Right atrium auricular region (tissue), 2 donors: ENCODE measurements at regions not wholly inside any gene's neighbourhood (a gene's known extent, or its start where the extent isn't known, plus 50 kb on each side); places are given as distances from the start of the nearest gene placed in this dataset.

Experiments
- DNase-seq: peaks from one replicate; pipeline ENCODE4 v3.0.0-alpha.2; 2019; ENCODE audit warnings: low spot score
- H3K27ac ChIP-seq, 2 donors: fragments of 200-600 bp; sonication (generic); 1 replicate in 1 of 2; 2 replicates in 1 of 2; pipeline ENCODE4 v1.5.1; 2016 to 2019
- H3K27me3 ChIP-seq, 2 donors: fragments of 200-600 bp; sonication (generic); one replicate each; pipeline versions ENCODE4 v1.5.1 to v1.6.0; 2017 to 2019
- H3K36me3 ChIP-seq: fragments of 200-600 bp; sonication (generic); one replicate; pipeline ENCODE4 v1.5.1; 2016
- H3K4me1 ChIP-seq, 2 donors: fragments of 200-600 bp; sonication (generic); one replicate each; pipeline versions ENCODE4 v1.5.1 to v1.6.0; 2017 to 2019
- H3K4me3 ChIP-seq, 2 donors: fragments of 200-600 bp; sonication (generic); 1 replicate in 1 of 2; 2 replicates in 1 of 2; pipeline ENCODE4 v1.5.1; 2017 to 2019; ENCODE audit warnings: mild to moderate bottlenecking in 1 of 2, moderate library complexity in 1 of 2
- H3K9me3 ChIP-seq, 2 donors: fragments of 200-600 bp; sonication (generic); one replicate each; pipeline ENCODE4 v1.5.1; 2019
- CTCF ChIP-seq, 2 donors: fragments of 200-600 bp; sonication (generic); IDR thresholded peaks; one replicate each; pipeline ENCODE4 v1.5.1; 2019; ENCODE audit warnings: antibody characterized with exemption in 2 of 2

DNA sequence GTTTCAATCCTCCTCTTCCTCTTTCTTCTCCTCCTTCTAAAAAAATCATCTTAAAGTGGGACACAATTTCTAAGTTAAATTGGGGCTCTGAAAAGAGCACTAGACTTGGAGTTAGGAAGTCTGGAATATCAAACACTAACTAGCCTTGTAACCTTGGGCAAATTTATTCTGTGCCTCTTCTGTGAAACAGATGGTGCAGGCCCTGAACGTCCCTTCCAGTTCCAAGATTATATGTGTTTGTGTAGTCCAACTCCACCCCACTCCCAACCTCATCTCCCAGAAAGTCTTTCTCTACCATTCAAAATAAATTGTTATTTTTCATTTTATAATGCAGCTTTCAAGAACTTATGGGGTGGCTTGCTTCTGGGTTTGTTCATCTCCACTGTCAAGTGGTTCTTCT is 630.0 kb downstream of the LMO4 start:
- H3K27ac ChIP-seq: no peak overlapping the region
- TF ChIP-seq CTCF (IDR thresholded peaks at IDR 0.05): no peak
- H3K36me3 ChIP-seq: no peaks in the 10 kb centered on the region
- no peaks in the 10 kb centered on the region for H3K27me3 ChIP-seq
- H3K9me3 ChIP-seq: no peaks in the 10 kb centered on the region
- no peak overlapping the region for H3K4me3 ChIP-seq
- H3K4me1 ChIP-seq: peaks cover 0 to 13% of the 10 kb centered on the region in 2 donors
- no peak for DNase-seq

GRCh38 chr1:87959236-87959635 is 630.6 kb downstream of the LMO4 start:
- no peak for TF ChIP-seq CTCF (IDR thresholded peaks at IDR 0.05)
- Histone ChIP-seq H3K4me3 (no peak overlapping the region), H3K9me3 (no peaks in the 10 kb centered on the region), H3K4me1 (peaks cover 0 to 13% of the 10 kb centered on the region in 2 donors), H3K36me3 (no peaks in the 10 kb centered on the region), H3K27ac (no peak overlapping the region), H3K27me3 (no peaks in the 10 kb centered on the region)
- DNase-seq: no peak

- H3K27me3 ChIP-seq: no peaks in the 10 kb centered on the region
- no peaks in the 10 kb centered on the region for H3K9me3 ChIP-seq
- H3K4me1 ChIP-seq: no peaks in the 10 kb centered on the region
- no peak for TF ChIP-seq CTCF (IDR thresholded peaks at IDR 0.05)
- H3K4me3 ChIP-seq: no peak overlapping the region
- H3K36me3 ChIP-seq: no peaks in the 10 kb centered on the region
- DNase-seq: no peak
- H3K27ac ChIP-seq: no peak overlapping the region
These were observed 633.3 kb downstream of the LMO4 start for GRCh38 chr1:87961992-87962391.

DNA sequence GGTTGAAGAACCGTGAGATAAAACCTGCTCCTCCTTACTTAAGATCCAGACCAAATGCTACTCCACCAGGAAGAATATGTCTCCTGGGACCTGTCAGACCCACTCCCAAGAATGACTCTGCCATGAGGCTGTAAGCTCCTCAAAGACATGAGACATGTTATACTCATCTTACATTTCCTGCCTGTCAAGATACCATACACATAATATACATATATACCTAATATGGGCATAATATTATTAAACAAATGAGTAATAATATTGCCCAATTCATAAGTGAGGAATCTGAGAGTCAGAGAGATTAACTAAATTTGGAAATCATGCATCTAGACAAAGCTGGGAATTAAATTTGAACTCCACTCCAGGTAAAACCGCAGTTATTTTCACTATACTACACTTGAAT is 634.9 kb downstream of the LMO4 start:
- no peaks in the 10 kb centered on the region for H3K9me3 ChIP-seq
- TF ChIP-seq CTCF (IDR thresholded peaks at IDR 0.05): no peak
- no peak for DNase-seq
- H3K4me3 ChIP-seq: no peak overlapping the region
- no peaks in the 10 kb centered on the region for H3K4me1 ChIP-seq
- no peak overlapping the region for H3K27ac ChIP-seq
- H3K27me3 ChIP-seq: no peaks in the 10 kb centered on the region
- H3K36me3 ChIP-seq: no peaks in the 10 kb centered on the region

DNA sequence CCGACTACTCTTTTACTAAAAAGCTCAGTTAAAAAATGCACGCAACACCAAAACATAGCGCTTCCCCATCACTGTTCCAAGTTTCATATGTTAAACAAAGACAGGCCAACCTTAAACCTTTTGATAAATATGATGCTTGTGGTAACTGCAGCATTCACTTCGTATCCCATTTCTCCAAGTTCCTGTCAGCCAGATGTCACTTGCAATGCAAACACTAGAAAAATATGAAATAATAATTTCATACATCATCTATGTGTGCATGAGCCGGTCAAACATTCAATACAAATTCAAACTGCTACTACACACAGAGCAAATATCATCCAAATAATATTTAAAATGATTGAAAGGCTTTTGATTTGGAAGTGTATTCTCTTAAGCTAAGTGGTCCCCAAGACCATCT is 636.5 kb downstream of the LMO4 start:
- Histone ChIP-seq H3K4me3 (no peak overlapping the region), H3K27me3 (no peaks in the 10 kb centered on the region), H3K4me1 (no peaks in the 10 kb centered on the region), H3K36me3 (no peaks in the 10 kb centered on the region), H3K9me3 (no peaks in the 10 kb centered on the region), H3K27ac (no peak overlapping the region)
- no peak for TF ChIP-seq CTCF (IDR thresholded peaks at IDR 0.05)
- no peak for DNase-seq

- Histone ChIP-seq H3K27ac (peak overlapping the region; percentile 38 to 60), H3K27me3 (no peaks in the 10 kb centered on the region), H3K4me3 (no peak overlapping the region), H3K36me3 (no peaks in the 10 kb centered on the region), H3K4me1 (no peaks in the 10 kb centered on the region), H3K9me3 (no peaks in the 10 kb centered on the region)
- no peak for TF ChIP-seq CTCF (IDR thresholded peaks at IDR 0.05)
- DNase-seq: peak; percentile 79
These were observed 639.7 kb downstream of the LMO4 start for GRCh38 chr1:87968197-87968955.
